HG02571 (cell line): ENCODE measurements at regions not wholly inside any gene's neighbourhood (a gene's known extent, or its start where the extent isn't known, plus 50 kb on each side); places are given as distances from the start of the nearest gene placed in this dataset.

Source experiments
- ATAC-seq: cut with Tn5 transposase; IDR thresholded peaks from one replicate; pipeline ENCODE4 v1.9.1; 2021; ENCODE audit warnings: mild to moderate bottlenecking, moderate library complexity; ENCODE audit not compliant: unreplicated experiment

DNA sequence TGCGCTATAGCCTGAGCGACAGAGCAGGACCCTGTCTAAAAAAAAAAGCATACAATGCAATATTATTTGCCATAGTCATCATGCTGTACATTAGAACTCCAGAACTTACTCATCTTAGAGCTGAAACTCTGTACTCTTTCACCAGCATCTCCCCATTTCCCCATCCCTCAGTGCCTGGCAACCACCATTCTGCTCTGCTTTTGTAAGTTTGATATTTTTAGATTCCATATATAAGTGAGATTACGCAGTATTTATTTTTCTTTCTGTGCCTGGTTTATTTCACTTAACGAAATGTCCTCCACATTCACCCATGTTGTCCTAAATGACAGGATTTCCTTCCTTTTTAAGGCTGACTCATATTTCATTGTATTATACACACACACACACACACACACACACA lies 121.8 kb downstream of the BBS10 start:
- ATAC-seq = no peak

DNA sequence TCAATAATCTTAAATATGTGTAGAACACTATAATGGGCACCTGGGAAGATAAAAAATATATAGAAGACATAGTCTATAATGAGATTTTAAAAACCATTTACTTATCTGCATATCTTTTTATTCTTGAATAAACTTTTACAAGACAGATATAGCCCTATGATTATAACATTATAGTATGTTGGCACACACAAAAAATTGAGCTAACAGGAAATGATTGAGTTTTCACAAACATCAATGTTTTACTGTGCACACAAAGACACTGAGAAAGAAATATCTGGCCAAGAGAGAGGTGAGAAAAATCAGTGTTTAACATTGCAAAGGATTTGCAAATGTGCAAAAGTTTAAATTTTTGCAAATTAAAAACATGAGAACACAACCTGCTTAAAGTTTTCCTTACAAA lies 124.3 kb downstream of the BBS10 start:
- ATAC-seq = no peak

DNA sequence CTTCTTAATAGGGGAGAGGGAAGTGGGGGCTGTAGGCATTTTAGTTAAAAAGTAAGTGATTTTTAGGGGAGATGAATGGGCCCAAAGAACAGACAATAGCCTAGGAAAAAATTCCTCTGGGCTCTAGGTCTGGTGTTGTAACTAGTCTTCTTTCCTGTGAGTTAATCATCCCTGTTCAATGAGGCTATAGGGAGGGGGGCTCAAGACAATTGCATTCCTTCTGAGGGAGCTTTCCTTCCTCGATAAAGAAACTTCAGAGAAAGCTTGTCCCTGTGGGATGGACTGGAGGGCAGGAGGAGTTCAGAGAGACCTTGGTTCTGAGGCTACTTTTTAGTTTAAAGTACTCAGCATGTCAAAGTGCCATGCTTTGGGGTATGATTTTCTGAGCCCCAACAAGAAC lies 127.2 kb downstream of the BBS10 start:
- ATAC-seq = no peak

DNA sequence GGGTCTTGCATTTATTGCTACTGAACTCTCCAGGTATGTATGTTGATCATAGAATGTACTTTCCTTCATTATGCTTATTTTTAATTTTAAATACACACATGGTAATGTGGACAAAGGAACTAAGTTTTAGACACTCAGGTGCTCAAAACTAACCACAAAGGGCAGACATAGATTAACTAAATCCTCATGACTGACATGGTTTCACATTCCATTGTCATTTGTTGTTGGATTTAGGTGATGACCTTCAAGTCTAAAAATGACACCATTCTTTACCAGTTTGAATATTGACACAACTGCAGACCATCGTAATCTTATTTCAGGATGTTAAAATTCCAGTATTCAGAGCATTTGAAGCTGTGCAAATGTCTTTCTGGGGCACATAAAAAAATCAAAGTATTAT lies 128.4 kb downstream of the BBS10 start:
- ATAC-seq = no peak

DNA sequence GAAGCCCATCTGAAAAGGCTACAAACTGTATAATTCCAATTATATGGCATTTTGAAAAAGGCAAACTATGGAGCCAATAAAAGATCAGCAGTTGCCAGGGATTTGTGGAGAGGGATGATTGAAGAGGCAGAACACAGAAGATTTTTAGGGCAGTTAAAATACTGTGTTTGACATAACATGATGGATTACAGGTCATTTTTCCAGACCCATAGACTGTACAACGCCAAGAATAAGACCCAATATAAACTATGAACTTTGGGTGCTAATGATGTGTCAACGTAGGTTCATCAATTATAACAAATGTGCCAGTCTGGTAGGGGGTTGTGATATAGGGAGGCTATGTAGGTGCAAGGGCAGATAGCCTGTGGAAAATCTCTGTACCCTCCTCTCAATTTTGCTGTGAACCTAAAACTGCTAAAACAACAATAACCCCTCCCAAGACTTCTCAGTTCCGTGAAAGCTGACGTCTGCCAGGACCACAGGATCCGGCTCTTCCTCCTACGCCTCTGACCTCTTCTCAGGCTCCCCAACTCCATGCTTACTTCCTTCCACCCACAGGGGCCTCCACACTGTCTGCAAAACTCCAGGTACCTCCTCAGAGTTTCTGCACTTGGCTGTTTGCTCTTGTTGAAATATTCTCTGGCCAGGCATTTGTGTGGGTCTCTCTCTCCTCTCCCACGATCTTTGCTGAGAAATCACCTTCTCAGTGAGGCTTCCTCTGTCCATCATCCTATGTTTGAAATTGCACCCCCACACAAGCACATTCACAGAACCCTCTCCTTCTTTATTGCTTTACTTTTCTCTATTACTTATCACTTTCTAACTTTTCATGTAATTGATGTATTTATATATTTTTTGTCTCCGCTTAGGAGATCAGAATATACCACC lies 131.4 kb downstream of the BBS10 start:
- ATAC-seq = no peak

DNA sequence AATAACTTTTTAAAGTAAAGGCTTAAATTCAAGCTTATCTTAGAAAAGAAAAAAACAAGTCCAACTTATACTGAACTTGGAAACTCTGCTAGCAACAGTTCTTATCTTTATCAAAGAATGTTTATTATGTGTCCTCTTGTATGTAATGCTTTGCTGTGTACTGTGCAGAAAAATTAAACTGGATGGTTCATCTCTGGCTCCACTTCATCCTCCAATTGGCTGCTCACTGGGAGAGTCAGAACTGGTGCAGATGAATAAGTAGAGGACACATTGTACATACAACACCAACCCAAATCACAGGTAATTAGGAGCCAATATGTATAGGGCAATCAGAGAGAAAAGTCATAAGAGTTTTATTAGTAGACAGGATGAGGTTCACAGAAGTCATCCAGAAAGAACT lies 123.6 kb upstream of the NAP1L1 start:
- no peak for ATAC-seq

DNA sequence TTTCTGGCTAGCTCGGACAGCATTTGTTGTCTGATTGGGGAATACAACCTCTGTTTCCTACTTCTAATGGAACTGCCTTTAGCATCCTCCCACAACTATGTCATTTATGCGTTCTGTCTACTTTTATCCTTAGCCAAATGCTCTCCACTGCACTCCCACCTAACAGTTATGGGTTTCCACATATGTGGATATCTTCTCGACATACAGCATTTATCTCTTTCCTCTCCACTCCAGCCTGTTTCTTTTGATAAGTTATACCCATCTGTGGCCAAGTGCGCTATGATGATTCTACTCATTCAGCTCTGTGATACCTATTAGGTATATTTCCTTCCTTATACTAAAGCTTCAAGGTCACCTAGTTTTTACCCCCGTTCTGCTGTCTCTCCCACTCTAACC lies 122.2 kb upstream of the NAP1L1 start:
- no peak for ATAC-seq

DNA sequence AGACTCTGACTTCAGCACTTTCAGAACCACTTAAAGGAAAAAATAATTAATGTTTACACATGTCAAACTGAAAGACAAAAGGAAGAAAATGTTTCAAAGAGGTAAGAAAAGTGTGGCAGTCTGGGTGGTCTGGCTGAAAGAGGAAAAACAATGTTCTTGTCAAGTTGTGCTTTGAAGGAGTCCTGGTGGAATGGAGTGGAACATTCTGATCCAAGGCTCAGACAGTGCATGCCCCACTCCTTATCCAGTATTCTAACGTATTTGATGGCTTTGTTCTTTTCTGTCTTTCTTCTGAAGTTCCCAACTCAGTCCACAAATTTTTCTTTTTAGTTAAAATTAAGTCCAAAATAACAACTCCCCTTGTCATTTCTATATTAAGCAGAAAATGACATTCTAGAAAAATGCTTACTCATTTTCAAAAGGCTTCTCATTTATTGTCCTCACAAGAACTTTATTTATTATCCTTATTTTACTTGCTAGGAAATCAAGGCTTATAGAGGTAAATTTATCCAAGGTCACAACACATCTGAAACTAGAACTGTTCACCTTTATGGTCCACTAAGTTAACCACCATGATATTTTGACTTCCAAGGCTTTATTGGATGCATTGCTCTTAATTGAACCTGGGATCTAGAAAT lies 121.7 kb upstream of the NAP1L1 start:
- no peak for ATAC-seq

DNA sequence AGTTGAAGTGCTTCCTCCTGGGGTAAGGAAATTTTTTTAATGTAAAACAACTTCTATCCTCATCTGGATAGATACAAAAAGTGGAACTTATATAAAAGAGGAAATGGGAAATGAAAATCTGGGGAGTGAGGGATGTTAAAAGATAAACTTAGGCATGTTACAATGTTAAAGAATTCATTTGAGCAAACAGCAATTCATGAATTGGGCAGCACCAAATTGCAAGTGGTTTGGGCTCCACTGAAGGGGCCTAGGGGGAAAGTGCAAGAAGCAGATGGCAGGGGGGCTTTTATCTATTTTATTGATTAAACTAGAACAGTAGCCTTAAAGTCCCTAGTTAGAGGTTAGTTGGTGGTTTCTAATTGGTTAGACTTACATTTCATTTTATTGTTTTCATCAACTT lies 118.1 kb upstream of the NAP1L1 start:
- no peak for ATAC-seq

DNA sequence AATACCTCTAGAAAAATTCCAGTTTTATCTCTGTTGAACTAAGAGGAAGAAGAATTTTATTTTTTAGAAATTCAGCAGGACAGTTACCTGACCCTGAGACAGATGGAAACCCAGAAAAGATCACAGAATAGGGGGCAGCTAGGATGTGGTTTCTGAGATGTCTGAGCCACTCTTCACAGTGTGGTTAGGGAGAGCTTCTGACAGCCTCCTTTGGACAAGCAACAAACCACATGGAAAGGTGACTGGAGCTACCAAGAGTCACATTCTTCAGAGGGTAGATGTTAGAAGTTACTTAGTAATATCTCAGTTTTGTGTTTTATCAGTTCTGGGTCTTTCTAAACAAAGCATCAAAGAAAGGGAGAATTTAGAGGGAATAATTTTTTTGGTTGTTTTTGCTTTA lies 117.3 kb upstream of the NAP1L1 start:
- no peak for ATAC-seq

DNA sequence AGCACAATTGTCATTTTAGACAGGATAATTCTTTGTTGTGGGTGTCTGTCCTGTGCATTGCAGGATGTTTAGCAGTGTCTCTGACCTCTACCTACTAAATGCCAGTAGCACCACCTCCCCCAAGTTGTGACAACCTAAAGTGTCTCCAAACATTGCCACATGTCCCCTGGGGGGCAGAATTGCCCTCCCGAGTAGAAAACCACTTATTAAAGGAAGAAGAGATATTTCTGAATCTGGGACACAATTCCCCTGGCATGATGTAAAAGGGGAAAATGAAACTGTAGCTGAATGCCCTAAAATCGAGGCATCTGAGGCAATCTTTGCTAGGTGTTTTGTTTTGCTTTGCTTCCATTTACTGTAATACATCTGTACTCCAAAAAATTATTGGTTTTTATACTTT lies 116.8 kb upstream of the NAP1L1 start:
- ATAC-seq = no peak

DNA sequence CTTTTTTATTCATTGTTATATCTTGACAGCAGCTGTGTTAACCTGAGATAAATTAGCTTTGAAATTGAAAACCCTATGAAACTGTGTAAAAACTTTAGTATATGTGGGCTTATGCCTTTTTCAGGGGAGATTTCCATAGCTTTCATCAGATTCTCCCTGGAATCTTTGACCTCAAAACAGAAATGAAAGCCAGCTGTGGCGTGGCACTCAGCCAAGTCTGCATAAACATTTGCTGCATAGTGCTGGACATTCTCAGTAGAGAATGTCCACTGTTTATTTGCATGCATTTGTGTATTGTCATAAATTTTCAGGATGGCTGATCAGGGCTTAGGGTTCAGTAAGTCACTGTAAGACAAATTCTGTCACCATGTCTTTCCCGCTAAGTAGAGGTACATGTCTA lies 115.3 kb upstream of the NAP1L1 start:
- ATAC-seq = no peak

DNA sequence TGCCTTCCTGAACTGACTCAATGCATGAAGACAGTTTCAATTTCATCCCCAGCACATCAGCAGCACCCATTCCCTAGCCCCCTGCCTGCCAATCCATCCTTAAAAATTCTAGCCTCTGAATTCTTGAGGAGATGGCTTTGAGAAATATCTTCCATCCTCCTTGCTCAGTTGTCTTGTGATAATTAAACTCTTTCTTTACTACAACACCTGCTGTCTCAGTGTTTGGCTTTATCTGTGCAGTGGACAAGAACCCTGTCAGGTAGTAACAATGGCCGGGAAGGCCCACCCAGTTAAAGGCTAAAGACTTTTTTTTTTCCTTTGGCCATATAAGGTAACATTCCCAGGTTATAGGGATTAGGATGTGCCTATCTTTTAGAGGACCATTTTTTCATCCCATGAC lies 114.4 kb upstream of the NAP1L1 start:
- no peak for ATAC-seq

DNA sequence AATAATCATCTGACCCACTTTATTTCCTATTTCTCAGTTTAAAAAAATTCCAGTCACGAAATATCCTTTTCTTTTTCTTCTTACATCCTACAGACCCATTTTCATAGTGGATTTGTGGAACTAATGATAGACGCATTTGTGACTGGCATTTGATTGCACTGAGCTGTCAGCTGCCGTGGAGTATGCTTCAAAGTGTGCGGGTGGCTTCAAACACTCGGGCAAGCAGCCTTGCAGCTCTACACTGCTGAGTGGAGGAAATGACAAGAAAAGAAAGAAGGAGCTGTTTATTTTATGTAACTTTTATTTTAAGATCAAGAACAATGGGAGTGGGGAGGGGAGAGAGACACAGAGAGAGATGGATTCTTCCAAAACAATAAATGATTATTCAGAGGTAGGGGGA lies 112.8 kb upstream of the NAP1L1 start:
- no peak for ATAC-seq

DNA sequence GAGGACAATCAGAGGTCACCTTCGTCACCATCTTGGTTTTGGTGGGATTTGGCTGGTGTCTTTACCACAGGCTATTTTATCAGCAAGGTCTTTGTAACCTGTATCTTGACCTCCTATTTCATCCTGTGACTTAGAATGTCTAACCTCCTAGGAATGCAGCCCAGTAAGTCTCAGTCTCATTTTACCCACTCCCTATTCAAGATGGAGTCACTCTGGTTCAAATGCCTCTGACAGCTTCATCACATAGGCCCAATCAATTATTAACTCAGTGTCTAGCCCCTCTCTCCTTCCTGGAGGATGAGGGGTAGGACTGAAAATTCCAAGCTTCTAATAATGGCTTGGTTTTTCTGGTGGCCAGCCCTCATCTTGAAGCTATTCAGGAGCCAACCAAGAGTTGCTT lies 111.4 kb upstream of the NAP1L1 start:
- ATAC-seq = no peak

DNA sequence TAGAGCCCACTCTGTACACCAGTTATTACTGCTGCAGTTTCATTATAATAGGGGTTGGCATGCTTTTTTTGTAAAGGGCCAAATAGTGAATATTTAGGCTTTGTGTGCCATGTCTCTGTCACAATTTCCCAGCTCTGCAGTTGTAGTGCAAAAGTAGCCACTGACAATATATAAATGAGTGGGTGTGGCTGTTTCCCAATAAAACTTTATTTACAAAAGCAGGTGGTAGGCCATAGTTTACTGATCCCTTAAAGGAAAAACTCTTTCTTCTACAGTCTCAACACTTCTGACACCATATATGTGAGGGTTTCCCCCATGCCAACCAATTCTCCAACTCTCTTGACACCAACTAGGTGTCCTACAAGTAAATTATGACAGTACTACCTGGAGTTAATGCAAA lies 110.2 kb upstream of the NAP1L1 start:
- ATAC-seq = no peak

DNA sequence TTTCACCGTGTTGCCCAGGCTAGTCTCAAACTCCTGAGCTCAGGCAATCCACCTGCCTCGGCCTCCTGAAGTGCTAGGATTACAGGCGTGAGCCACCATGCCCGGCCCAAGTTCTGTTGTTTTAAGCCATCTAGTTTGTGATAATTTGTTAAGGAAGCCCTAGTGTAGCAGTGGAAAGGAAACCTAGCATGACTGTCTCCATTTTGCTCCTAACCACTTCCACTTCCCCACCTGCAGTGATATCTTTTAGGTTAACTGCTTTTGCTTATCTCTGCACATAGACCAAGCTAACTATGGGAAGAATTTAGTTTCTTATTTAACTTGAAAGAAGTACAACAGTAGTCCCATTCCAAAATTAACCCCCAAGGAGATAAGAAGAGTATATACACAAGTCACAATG lies 109.5 kb upstream of the NAP1L1 start:
- ATAC-seq = no peak

DNA sequence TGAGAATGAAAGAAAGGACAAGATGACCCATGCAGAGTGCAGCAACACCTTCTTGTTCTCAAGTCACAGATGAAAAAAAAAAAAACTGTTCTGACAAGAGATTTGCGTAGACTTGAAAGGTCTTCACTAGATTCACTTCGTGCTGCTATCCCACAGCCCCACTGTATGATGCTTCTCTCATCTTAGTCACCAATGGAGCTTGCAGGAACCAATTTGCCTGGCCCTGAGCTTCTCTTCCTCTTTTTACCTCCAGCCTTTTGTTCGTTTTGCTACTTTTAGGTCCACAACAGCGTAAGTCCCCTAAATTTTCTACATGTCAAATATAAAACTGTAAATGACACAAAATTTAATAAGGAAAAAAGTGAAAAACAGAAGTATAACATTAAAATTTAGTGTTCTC lies 107.9 kb upstream of the NAP1L1 start:
- ATAC-seq = no peak

DNA sequence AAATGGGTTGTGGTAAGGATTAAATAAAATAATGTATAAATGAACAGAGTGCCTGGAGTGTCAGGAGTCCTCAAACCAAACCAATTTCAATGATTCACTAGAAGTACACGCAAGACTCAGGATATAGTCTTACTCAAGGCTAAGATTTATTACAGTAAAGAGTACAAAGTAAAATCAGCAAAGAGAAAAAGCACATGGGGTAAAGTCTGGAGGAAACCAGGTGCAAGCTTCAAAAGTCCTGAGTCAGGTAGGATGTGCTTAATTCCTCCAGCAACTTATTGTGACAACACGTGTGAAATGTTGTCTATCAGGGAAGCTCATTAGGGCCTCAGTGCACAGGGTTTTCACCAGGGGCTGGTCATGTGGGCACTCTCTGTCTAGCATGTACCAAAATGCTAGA lies 105.8 kb upstream of the NAP1L1 start:
- ATAC-seq = no peak

DNA sequence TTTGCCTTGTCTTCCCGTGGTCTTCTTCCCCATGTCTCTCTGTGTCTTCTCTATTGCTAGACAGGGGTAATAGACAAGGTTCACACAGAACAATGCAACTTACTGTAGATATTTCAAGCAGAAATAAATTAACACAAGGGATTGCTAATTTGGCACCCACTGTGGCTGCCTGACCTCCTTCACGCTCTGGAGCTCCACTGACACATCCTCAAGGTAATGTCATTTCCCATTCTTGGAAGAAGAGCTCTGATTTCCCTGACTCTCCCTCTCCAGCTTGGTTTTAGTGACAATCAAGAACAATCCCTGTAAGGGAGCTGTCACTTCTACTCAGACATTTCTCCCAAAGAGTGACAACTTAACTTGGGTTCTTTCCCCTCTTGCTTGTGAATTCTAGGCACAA lies 105.4 kb upstream of the NAP1L1 start:
- ATAC-seq = no peak

DNA sequence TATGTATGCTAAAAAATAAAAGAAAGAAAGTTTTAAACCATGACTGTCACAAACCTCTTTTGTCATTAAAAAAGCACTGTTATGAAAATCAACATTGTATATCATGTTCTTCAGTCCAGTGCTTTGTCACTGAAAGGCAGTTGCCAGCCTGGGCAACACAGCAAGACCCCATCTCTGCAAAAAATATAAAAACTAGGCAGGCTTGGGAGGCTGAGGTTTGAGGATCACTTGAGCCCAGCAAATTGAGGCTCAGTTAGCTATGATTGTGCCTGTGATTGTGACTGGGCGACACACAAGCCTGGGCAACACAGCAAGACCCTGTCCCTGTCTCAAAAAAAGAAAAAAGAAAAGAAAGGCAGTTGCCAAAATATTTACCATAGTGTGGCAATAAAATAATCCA lies 102.7 kb upstream of the NAP1L1 start:
- ATAC-seq = no peak

DNA sequence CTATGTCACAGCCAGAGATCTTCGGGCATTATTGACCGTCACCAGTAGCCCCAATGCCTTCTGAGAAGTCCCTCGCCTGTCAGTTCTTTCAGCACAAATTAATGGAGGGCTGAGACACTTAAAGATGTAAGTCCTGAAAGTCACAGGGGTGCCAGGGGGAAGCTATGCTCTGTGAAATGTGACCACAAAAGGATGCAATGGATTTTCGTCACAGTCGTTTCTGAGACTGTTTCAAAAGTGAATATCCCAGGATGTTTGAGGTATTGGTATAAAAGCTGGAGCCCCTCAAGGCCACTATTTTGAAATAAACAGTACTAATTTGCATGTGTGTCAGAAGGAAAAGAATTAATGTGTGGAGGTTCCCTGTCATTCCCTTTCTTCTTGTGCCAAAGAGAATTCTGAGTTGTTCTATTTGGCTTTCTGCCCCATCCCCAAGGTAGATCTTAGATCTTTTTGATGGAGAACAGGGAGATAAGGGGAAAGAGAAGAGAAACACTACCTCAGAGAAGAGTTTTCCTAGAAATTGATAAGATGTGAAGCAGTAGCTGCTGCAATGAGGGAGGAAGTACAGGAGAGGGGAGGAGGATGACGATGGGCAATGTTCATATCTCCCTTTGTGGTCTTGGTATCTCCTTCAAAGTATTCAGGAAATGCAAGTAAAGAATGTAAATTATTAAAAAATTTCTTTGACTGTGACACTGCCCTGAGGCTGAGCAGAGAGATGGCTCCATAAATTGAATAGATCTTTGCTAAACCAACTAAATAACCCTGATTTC lies 101.8 kb upstream of the NAP1L1 start:
- no peak for ATAC-seq
